BLaER1 (cell line): ENCODE measurements at regions not wholly inside any gene's neighbourhood (a gene's known extent, or its start where the extent isn't known, plus 50 kb on each side); places are given as distances from the start of the nearest gene placed in this dataset.
"Not testable (repeated sequence)": the region's sequence is repeated elsewhere in the genome, so short reads cannot be mapped to it uniquely, and the experiment has no call there.

Experiments used
- H3K27ac ChIP-seq: shearing (Covaris generic); formaldehyde crosslinking; 2 replicates; pipeline ENCODE4 v1.8.1; 2022
- H3K27me3 ChIP-seq: shearing (Covaris generic); formaldehyde crosslinking; 2 replicates; pipeline ENCODE4 v1.8.1; 2022
- H3K36me3 ChIP-seq: shearing (Covaris generic); formaldehyde crosslinking; 2 replicates; pipeline ENCODE4 v1.8.1; 2022
- H3K4me1 ChIP-seq: shearing (Covaris generic); formaldehyde crosslinking; 2 replicates; pipeline ENCODE4 v1.8.1; 2022
- H3K4me2 ChIP-seq: shearing (Covaris generic); formaldehyde crosslinking; 2 replicates; pipeline ENCODE4 v1.8.1; 2022
- H3K4me3 ChIP-seq: shearing (Covaris generic); formaldehyde crosslinking; 2 replicates; pipeline ENCODE4 v1.8.1; 2022
- H3K9ac ChIP-seq: shearing (Covaris generic); formaldehyde crosslinking; 2 replicates; pipeline ENCODE4 v1.8.1; 2022
- H3K9me3 ChIP-seq: shearing (Covaris generic); formaldehyde crosslinking; 2 replicates; pipeline ENCODE4 v1.8.1; 2022
- H4K20me1 ChIP-seq: shearing (Covaris generic); formaldehyde crosslinking; 2 replicates; pipeline ENCODE4 v1.8.1; 2022
- Cebpa-rat ChIP-seq: shearing (Covaris generic); IDR thresholded peaks from 2 replicates; pipeline ENCODE4 v1.8.1; 2022

DNA sequence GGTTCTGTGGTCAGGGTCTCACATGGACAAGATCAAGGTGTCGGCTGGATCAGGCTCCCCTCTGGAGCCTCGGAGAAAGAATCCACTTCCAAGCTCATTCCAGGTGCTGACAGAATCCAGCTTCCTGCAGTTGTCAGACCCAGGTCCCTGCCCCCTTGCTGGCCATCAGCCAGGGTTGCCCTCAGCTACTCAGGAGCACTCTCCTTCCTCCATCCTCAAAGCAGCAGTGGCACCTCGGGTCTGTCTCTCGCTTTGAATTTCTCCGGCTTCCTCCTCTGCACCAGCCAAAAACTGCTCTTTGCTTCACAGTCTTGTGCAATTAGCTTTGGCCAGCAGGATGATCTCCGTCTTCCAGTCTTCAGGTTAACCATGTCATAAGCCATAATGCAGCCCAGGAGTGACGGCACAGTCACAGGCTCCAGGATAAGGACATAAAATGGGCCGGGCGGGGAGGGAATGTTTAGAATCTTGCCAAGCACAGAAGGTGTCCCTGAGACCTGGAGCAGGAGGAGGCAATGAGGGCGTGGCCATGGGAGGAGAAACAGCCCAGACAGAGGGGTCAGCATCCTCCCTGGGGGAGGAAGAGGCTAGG is 79.4 kb upstream of the SLC25A33 start:
- no peaks in the 10 kb centered on the region for H3K9me3 ChIP-seq
- no peak overlapping the region for H3K9ac ChIP-seq
- no peak overlapping the region for H3K4me3 ChIP-seq
- H3K4me2 ChIP-seq: no peak overlapping the region
- no peaks in the 10 kb centered on the region for H3K36me3 ChIP-seq
- no peak for TF ChIP-seq Cebpa-rat
- H3K4me1 ChIP-seq: peaks cover 10% of the 10 kb centered on the region; the same call in 1 of the 2 replicates
- H3K27me3 ChIP-seq: no peaks in the 10 kb centered on the region
- no peaks in the 10 kb centered on the region for H4K20me1 ChIP-seq
- no peak overlapping the region for H3K27ac ChIP-seq

DNA sequence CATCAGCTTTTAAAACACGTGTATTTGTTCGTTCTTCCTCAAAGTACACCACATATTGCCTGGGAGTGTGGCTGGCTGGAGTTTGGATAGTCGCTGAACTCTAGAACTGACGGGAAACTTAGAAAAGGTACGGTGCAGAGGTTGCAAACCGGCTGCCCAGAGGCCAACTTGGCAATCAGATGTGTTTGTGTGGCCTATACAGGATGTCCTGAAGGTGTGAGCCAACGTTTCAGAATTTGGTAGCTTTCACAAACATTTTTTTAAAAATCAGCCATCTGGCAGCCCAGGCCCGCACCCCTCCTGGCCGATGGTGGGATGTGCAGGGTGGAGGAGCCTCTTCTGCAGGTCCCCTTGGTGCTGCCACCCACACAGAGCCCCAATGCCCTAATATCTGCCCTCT is 73.6 kb upstream of the SLC25A33 start:
- no peak overlapping the region for H3K27ac ChIP-seq
- no peaks in the 10 kb centered on the region for H3K27me3 ChIP-seq
- no peak overlapping the region for H3K9ac ChIP-seq
- H3K4me2 ChIP-seq: no peak overlapping the region
- no peaks in the 10 kb centered on the region for H3K9me3 ChIP-seq
- no peak overlapping the region for H3K4me3 ChIP-seq
- H3K4me1 ChIP-seq: no peaks in the 10 kb centered on the region
- H3K36me3 ChIP-seq: no peaks in the 10 kb centered on the region
- TF ChIP-seq Cebpa-rat: no peak
- no peaks in the 10 kb centered on the region for H4K20me1 ChIP-seq

DNA sequence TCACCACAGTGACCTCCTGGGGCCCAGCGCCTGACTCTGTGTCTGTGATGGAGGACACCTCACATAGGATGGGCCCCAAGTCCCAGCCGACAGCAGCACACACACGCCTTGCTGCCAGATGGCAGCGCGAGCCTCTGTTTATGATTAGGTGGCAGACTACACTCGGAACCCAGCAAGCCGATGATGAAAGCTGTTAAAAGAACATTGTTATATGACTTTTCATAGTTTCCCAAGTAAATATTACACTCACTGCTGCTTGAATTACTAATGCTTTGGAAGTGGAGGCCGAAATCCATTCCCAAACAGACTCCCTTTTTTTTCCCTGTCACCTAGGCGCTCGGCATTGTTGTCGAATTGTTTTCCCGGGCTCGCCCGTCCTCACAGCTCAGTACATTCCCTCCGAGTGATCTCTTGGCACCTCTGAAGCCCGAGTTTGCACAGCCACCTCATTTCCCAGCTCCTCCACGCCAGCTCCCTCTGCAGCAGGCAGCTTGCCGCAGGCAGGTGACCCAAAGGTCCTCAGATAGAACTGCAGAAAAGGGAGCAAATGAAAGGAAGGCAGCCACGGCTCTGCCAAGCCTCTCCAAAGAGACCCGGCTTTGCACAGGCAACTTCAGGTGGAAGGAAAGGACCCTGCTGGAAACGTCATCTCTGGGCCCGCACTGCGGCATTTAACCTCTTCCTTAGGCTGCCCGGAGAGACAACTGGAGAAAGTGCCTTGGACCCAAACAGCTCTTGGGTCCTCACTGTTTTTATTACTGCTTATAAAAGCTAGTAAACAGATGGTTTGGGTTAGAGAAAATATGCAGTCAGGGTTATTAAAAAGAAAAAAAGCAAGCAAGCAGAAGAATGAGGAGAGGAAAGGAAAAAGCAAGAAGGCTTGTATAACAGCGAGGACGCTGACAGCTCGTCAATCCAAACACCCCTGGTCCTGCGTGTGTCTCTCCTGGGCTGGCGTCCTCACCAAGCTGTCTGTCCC is 72.2 kb upstream of the SLC25A33 start:
- Histone ChIP-seq H3K9ac (no peak overlapping the region), H3K27me3 (no peaks in the 10 kb centered on the region), H3K4me3 (no peak overlapping the region), H3K9me3 (no peaks in the 10 kb centered on the region), H4K20me1 (no peaks in the 10 kb centered on the region), H3K36me3 (no peaks in the 10 kb centered on the region), H3K27ac (no peak overlapping the region), H3K4me2 (no peak overlapping the region), H3K4me1 (no peaks in the 10 kb centered on the region)
- TF ChIP-seq Cebpa-rat: no peak

DNA sequence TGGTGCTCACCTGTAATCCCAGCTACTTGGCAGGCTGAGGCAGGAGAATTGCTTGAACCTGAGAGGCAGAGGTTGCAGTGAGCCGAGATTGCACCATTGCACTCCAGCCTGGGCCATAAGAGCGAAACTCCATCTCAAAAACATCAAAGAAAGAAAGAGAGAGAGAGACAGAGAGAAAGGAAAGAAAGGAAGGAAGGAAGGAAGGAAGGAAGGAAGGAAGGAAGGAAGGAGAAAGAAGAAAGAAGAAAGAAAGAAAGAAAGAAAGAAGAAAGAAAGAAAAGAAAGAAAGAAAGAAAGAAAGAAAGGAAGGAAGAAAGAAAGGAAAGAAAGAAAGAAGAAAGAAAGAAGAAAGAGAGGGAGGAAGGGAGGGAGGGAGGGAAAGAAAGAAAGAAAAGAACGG is 69.4 kb upstream of the SLC25A33 start:
- H3K36me3 ChIP-seq, H3K9ac ChIP-seq, H3K27ac ChIP-seq, H3K4me3 ChIP-seq, H3K4me2 ChIP-seq, H3K27me3 ChIP-seq, H3K4me1 ChIP-seq, H4K20me1 ChIP-seq, H3K9me3 ChIP-seq: not testable (repeated sequence)

DNA sequence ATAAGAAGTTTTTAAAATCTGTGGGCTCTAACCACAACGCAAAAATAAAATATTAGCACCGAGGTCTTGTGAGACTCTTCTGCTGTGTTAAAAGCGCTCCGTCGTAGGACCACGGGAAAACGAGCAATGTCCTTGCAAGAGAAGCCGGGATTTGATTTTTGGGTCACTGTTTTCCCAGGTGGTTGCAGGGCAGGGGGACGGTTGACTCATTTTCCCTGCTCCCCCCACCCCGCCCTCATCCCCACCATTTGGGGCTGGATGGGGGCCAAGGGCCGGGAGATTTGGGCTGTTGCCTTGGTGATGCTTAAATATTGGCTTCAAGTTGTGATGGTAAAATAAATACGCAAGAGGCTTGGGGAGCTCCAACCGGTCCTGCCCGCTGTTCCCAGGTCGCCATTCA is 67.6 kb upstream of the SLC25A33 start:
- Histone ChIP-seq H3K9me3 (no peaks in the 10 kb centered on the region), H3K4me2 (no peak overlapping the region), H3K27ac (no peak overlapping the region), H4K20me1 (no peaks in the 10 kb centered on the region), H3K4me1 (no peaks in the 10 kb centered on the region), H3K4me3 (no peak overlapping the region), H3K9ac (no peak overlapping the region), H3K27me3 (no peaks in the 10 kb centered on the region), H3K36me3 (no peaks in the 10 kb centered on the region)
- no peak for TF ChIP-seq Cebpa-rat

DNA sequence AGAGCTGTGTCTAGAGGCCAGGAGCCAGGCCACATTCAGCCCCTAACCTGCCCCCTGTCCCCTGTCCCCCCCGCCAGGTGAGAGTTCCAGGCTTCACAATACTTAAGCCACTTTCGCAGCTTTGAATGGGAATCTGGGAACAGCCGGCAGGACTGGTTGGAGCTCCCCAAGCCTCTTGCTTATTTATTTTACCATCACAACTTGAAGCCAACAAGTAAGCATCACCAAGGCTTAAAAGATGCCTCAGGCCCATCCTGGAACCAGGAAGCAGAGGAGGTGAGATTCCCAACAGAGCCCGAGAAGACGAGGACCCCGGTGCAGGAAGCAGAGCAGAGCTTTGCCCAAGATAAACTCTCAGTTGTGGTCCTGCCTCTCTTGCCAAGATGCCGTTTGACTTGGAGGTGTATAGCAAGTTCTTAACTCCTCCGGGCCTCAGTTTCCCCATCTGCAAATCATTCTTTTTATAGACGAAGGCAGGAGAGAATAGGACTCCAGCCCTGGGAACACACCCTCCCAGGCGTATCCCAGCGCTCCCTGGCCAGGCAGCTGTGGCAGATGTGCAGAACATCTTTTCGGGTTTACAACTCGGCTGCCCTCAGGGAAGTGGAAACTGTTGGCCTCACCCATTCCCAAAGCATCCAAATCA is 66.8 kb upstream of the SLC25A33 start:
- H3K9ac ChIP-seq: no peak overlapping the region
- no peak overlapping the region for H3K4me2 ChIP-seq
- TF ChIP-seq Cebpa-rat: no peak

DNA sequence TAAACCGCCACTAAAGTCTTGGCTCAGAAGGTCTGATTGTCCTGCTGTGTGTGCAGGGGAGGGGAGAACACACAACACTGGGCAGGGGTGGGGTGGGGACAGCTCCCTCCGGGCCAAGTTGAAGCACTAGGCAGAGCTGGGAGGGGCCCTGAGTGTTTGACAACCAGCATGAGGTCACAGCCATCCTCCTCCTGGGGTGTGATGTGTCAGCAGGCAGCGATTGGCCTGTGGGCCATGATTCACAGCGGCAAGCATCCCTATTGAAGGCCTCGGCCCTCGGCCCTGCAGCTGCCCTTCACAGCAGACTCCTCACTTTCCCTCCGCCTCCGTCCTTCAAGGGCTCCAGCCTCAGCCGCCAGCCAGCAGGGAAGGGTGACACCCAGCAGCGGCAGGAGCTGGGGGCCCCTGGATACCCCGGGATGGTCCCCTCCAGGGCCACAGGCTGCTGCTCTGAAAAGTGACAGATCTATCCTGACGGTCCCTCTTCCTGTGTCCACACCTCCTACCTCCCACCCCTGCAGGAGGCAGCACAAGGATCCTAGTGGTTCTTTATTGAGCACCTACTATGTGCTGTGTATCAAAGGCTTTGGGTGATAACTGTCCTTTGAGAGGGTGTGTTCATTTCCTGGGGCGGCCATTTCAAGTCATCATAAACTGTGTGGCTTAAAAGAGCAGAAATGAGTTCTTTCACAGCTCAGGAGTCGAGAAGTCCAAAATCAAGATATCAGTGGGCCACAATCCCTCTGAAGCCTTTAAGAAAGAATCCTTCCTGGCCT is 66.0 kb upstream of the SLC25A33 start:
- Histone ChIP-seq H3K9ac (no peak overlapping the region), H3K4me3 (no peak overlapping the region), H3K27ac (no peak overlapping the region), H3K4me2 (no peak overlapping the region), H3K36me3 (no peaks in the 10 kb centered on the region), H3K9me3 (no peaks in the 10 kb centered on the region), H3K27me3 (no peaks in the 10 kb centered on the region), H3K4me1 (no peaks in the 10 kb centered on the region), H4K20me1 (no peaks in the 10 kb centered on the region)
- TF ChIP-seq Cebpa-rat: no peak

More for the DNA sequence above, 66.8 kb upstream of the SLC25A33 start:
- H3K4me3 ChIP-seq: no peak overlapping the region
- no peaks in the 10 kb centered on the region for H3K36me3 ChIP-seq
- H3K4me1 ChIP-seq: no peaks in the 10 kb centered on the region
- H3K27ac ChIP-seq: no peak overlapping the region
- H4K20me1 ChIP-seq: no peaks in the 10 kb centered on the region
- no peaks in the 10 kb centered on the region for H3K27me3 ChIP-seq
- H3K9me3 ChIP-seq: no peaks in the 10 kb centered on the region

DNA sequence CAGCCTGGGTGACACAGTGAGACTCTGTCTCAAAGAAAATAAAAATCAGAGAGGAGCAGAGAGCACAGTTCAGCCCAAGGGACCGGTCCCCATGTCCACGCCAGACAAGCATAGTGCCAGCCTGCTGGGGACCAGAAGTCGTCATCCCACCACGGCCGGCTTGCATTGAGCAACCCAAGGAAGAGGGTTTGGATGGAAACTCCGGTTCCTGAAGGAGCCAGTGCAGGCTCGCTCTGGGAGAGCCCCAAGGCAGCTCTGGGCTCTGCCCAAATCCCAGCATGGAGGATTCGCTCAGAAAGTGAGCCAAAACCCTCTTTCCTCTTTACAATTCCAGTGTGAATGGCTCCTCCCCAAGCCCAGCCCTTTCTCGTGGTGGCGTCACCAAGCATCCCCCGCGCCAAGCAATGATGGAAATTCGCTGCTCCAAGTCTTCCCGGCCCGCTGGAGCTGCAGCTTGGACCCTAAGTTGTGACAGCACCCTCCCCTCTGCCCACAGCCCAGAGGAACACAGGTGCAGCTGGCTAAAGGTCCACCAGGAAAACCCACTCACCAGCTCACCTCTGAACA is 64.1 kb upstream of the SLC25A33 start:
- no peaks in the 10 kb centered on the region for H3K9me3 ChIP-seq
- TF ChIP-seq Cebpa-rat: no peak
- no peaks in the 10 kb centered on the region for H4K20me1 ChIP-seq
- no peak overlapping the region for H3K4me3 ChIP-seq
- H3K36me3 ChIP-seq: no peaks in the 10 kb centered on the region
- no peak overlapping the region for H3K9ac ChIP-seq
- no peaks in the 10 kb centered on the region for H3K27me3 ChIP-seq
- H3K4me1 ChIP-seq: no peaks in the 10 kb centered on the region
- H3K4me2 ChIP-seq: no peak overlapping the region
- H3K27ac ChIP-seq: no peak overlapping the region

DNA sequence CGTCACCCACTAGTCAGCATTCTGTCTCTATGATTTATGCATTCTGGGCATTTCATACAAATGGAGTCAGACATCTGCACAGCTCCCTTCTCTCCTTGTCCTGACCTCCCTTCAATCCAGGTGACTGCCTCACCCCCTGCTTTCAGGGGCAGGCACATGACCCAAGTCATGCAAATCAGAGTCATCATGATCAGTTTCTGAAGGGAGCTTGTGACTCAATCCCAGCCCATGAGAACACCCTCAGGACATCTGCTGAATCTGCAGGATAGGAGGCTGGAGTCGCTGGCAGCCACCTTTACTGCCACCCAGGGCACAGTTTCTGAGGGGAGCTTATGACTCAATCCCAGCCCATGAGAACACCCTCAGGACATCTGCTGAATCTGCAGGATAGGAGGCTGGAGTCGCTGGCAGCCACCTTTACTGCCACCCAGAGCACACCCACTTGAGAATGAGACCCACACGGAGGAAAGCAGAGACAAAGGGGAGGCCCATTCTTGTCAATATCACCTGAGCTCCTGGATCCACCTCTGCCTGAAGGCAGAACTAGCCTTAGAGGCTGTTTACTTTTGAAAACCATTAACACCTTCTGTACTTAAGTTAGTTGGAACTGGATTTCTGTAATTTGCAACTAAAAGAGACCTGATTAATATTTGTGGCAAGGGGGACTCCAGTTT is 62.3 kb upstream of the SLC25A33 start:
- no peak overlapping the region for H3K4me2 ChIP-seq
- H4K20me1 ChIP-seq: no peaks in the 10 kb centered on the region
- no peaks in the 10 kb centered on the region for H3K36me3 ChIP-seq
- H3K9me3 ChIP-seq: no peaks in the 10 kb centered on the region
- TF ChIP-seq Cebpa-rat: no peak
- no peak overlapping the region for H3K4me3 ChIP-seq
- no peaks in the 10 kb centered on the region for H3K4me1 ChIP-seq
- no peak overlapping the region for H3K9ac ChIP-seq
- H3K27me3 ChIP-seq: no peaks in the 10 kb centered on the region
- no peak overlapping the region for H3K27ac ChIP-seq
